ENCODE measurements at regions not wholly inside any gene's neighbourhood (a gene's known extent, or its start where the extent isn't known, plus 50 kb on each side); places are given as distances from the start of the nearest gene placed in this dataset.

DNA sequence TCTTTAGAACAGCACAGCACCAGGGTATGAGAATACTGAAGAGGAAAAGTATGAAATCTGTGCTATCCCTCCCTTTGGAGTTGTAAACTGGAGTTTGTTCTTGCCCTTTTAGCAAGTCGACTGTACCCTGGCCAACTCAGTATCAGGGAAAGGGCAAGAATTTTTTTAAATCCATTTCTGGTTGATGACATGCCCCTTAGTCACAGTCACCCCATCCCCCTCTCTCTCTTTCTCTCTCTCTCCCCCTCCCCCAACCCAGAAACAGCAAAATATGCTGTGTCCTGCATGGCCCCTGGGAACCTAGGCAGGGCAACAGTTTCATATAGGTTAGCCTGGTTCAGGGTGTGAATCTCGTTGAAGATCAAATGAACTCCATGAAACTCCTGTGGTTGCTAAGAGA is 177.7 kb upstream of the ADO start:
- TF ChIP-seq CTCF (IDR thresholded peaks at IDR 0.05 in 4 of 5, conservative IDR thresholded peaks at IDR 0.05 in 1 of 5), result no peak
- no peaks in the 10 kb centered on the region for H3K9me3 ChIP-seq
- no peaks in the 10 kb centered on the region for H3K36me3 ChIP-seq
- in situ Hi-C loops (cut with MboI; ENCODE audit: low sequenced_read_pairs in 4 of 4) (no loop called here), intact Hi-C loops (cut with DNase I; ENCODE audit: low total_unique reads) (no loop called here)
- H3K4me1 ChIP-seq, result no peaks in the 10 kb centered on the region
- DNase-seq (no peak), ATAC-seq (no peak)
- H3K27me3 ChIP-seq, result no peaks in the 10 kb centered on the region
- H3K4me3 ChIP-seq, result no peak overlapping the region
- H3K27ac ChIP-seq, result no peak overlapping the region

DNA sequence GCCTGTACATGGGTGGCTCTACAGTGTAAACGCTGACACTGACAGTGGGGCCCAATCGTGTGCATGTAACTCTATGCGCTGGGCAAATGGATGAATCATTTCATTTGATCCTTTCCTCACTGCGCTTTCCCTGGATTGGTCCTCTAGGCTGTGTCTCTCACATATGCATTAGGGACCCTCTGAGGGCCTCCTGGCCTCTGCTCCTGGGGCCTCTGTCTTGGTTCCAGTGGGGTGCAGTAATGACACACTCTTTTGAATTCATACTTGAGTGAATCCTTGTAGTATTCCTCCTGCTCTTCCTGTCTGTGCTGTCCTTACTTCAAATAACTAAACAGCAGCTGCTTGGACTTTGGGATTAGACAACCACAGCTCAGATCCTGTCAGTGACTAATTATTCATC is 176.5 kb upstream of the ADO start:
- TF ChIP-seq POLR2A (IDR thresholded peaks at IDR 0.05), result no peak
- TF ChIP-seq CTCF (IDR thresholded peaks at IDR 0.05 in 4 of 5, conservative IDR thresholded peaks at IDR 0.05 in 1 of 5), result no peak
- no peak overlapping the region for H3K4me3 ChIP-seq
- ATAC-seq (no peak), DNase-seq (no peak)
- intact Hi-C loops (cut with DNase I; ENCODE audit: low total_unique reads) (no loop called here), in situ Hi-C loops (cut with MboI; ENCODE audit: low sequenced_read_pairs in 4 of 4) (no loop called here)
- no peaks in the 10 kb centered on the region for H3K9me3 ChIP-seq
- no peaks in the 10 kb centered on the region for H3K4me1 ChIP-seq
- no peak overlapping the region for H3K27ac ChIP-seq
- no peaks in the 10 kb centered on the region for H3K36me3 ChIP-seq
- no peaks in the 10 kb centered on the region for H3K27me3 ChIP-seq

DNA sequence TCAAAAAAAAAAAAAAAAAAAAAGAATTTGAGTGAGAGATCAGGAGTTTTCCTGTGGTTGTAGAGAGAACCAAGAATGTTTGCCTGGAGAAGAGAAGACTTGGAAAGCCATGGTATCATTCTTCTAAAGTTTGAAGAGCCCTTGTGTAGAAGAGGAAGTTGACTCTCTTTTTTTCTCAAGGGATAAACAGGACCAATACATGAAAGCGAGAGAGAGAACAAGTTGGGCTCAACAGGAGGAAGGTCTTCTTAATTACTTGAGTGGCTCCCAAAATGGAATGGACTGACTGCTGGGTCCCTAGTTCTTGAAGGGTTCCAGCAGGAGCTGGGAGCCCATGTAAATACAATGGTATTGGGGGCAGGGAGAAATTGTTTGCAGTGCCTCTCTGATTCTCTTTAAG is 173.3 kb upstream of the ADO start:
- intact Hi-C loops (cut with DNase I; ENCODE audit: low total_unique reads) (no loop called here), in situ Hi-C loops (cut with MboI; ENCODE audit: low sequenced_read_pairs in 4 of 4) (no loop called here)
- TF ChIP-seq CTCF (IDR thresholded peaks at IDR 0.05 in 4 of 5, conservative IDR thresholded peaks at IDR 0.05 in 1 of 5) (no peak), POLR2A (IDR thresholded peaks at IDR 0.05) (no peak)
- Histone ChIP-seq H3K4me1 (no peaks in the 10 kb centered on the region), H3K36me3 (no peaks in the 10 kb centered on the region), H3K4me3 (no peak overlapping the region), H3K27ac (no peak overlapping the region), H3K9me3 (no peaks in the 10 kb centered on the region), H3K27me3 (no peaks in the 10 kb centered on the region)
- DNase-seq (no peak), ATAC-seq (no peak)

- no peak for ATAC-seq
- TF ChIP-seq POLR2A (IDR thresholded peaks at IDR 0.05), result no peak
- no peak for TF ChIP-seq CTCF (IDR thresholded peaks at IDR 0.05 in 4 of 5, conservative IDR thresholded peaks at IDR 0.05 in 1 of 5)
- Histone ChIP-seq H3K27me3 (no peaks in the 10 kb centered on the region), H3K9me3 (no peaks in the 10 kb centered on the region), H3K36me3 (no peaks in the 10 kb centered on the region), H3K27ac (no peak overlapping the region), H3K4me3 (no peak overlapping the region), H3K4me1 (no peaks in the 10 kb centered on the region)
- in situ Hi-C loops (cut with MboI; ENCODE audit: low sequenced_read_pairs in 4 of 4), result no loop called here
- intact Hi-C loops (cut with DNase I; ENCODE audit: low total_unique reads), result no loop called here
- DNase-seq, result peak in 1 of 2 donors; percentile 16
Observed at GRCh38 chr10:62632071-62632809, 172.3 kb upstream of the ADO start.

GRCh38 chr10:62633976-62634375 is 170.5 kb upstream of the ADO start:
- Histone ChIP-seq H3K4me1 (no peaks in the 10 kb centered on the region), H3K4me3 (no peak overlapping the region), H3K27me3 (no peaks in the 10 kb centered on the region), H3K9me3 (no peaks in the 10 kb centered on the region), H3K27ac (no peak overlapping the region), H3K36me3 (no peaks in the 10 kb centered on the region)
- intact Hi-C loops (cut with DNase I; ENCODE audit: low total_unique reads) (no loop called here), in situ Hi-C loops (cut with MboI; ENCODE audit: low sequenced_read_pairs in 4 of 4) (no loop called here)
- TF ChIP-seq CTCF (IDR thresholded peaks at IDR 0.05 in 4 of 5, conservative IDR thresholded peaks at IDR 0.05 in 1 of 5) (no peak), POLR2A (IDR thresholded peaks at IDR 0.05) (no peak)
- no peak for ATAC-seq
- no peak for DNase-seq

Measured in gastrocnemius medialis (tissue), 4 donors.